CD4-positive, alpha-beta T cell (primary cell): ENCODE measurements at regions not wholly inside any gene's neighbourhood (a gene's known extent, or its start where the extent isn't known, plus 50 kb on each side); places are given as distances from the start of the nearest gene placed in this dataset.

Experiments
- ATAC-seq: fragments of 200-7000 bp; cut with Tn5 transposase; one replicate; pipeline ENCODE4 v1.10.0; 2022; ENCODE audit warnings: mild to moderate bottlenecking; ENCODE audit not compliant: poor library complexity
- CTCF ChIA-PET: fragments of 350-600 bp; sonication (Branson Sonifier 250); formaldehyde crosslinking; loops from one replicate; lab custom pipeline; 2021; ENCODE audit warnings: antibody characterized with exemption, inconsistent platforms; lab: Charles Lee
- POLR2A ChIA-PET: fragments of 350-600 bp; sonication (Branson Sonifier 250); formaldehyde crosslinking; loops from one replicate; lab custom pipeline; 2021; ENCODE audit warnings: antibody characterized with exemption, inconsistent platforms; lab: Charles Lee
- DNase-seq, 14 experiments: peaks; one replicate each; pipeline ENCODE4 v3.0.0-alpha.2; 2013 to 2020; ENCODE audit warnings: mixed read lengths in 2 of 14
- H3K27ac ChIP-seq, 2 donors: one replicate each; pipeline versions ENCODE4 v1.5.1 to v1.7.0; 2013; ENCODE audit warnings: low read length in 2 of 2, low read depth in 1 of 2, mild to moderate bottlenecking in 1 of 2
- H3K27me3 ChIP-seq, 2 experiments: 1 replicate in 1 of 2; 2 replicates in 1 of 2; pipeline versions ENCODE4 v1.6.1 to v1.7.0; 2013; ENCODE audit warnings: low read length in 2 of 2, control low read depth in 1 of 2, mild to moderate bottlenecking in 1 of 2, moderate library complexity in 1 of 2; ENCODE audit not compliant: insufficient read depth in 2 of 2, control insufficient read depth in 1 of 2
- H3K36me3 ChIP-seq: one replicate; pipeline ENCODE4 v1.6.1; 2013; ENCODE audit warnings: low read length, control low read depth; ENCODE audit not compliant: insufficient read depth
- H3K4me1 ChIP-seq: one replicate; pipeline ENCODE4 v1.6.1; 2013; ENCODE audit warnings: low read length, control low read depth; ENCODE audit not compliant: insufficient read depth
- H3K4me3 ChIP-seq: one replicate; pipeline ENCODE4 v1.5.1; 2013; ENCODE audit warnings: mild to moderate bottlenecking, low read length, moderate library complexity
- H3K9me3 ChIP-seq, 2 experiments: 1 replicate in 1 of 2; 2 replicates in 1 of 2; pipeline versions ENCODE4 v1.6.1 to v1.7.0; 2013; ENCODE audit warnings: low read length in 2 of 2, mild to moderate bottlenecking in 2 of 2, control low read depth in 1 of 2, moderate library complexity in 1 of 2; ENCODE audit not compliant: control insufficient read depth in 1 of 2, insufficient read depth in 1 of 2
- H3K27ac Mint-ChIP-seq: one replicate; pipeline ENCODE4 v1.8.0; 2020; ENCODE audit warnings: mixed read lengths
- H3K27me3 Mint-ChIP-seq: one replicate; pipeline ENCODE4 v1.8.0; 2021; ENCODE audit warnings: mixed read lengths
- H3K36me3 Mint-ChIP-seq: one replicate; pipeline ENCODE4 v1.8.0; 2021; ENCODE audit warnings: low read depth, mixed read lengths
- H3K4me1 Mint-ChIP-seq: one replicate; pipeline ENCODE4 v1.8.0; 2021; ENCODE audit warnings: low read depth, mixed read lengths
- H3K4me3 Mint-ChIP-seq: one replicate; pipeline ENCODE4 v1.8.0; 2020; ENCODE audit warnings: mild to moderate bottlenecking, mixed read lengths
- H3K9me3 Mint-ChIP-seq: one replicate; pipeline ENCODE4 v1.8.0; 2020; ENCODE audit warnings: mixed read lengths
- intact Hi-C, 2 experiments: fragments of 100-400 bp; cut with DNase I in 1 of 2; cut with micrococcal nuclease in 1 of 2; formaldehyde crosslinking; loops; one replicate each; pipeline versions ENCODE4 v1.15.1 to v1.9.0; 2023 to 2025; cut with DNase I, micrococcal nuclease
- TF ChIP-seq, protein P1 (sequence below): fragments of 200-600 bp; IDR thresholded peaks from one replicate; pipeline ENCODE4 v1.8.0; 2022; ENCODE audit warnings: antibody characterized with exemption, mild to moderate bottlenecking

DNA sequence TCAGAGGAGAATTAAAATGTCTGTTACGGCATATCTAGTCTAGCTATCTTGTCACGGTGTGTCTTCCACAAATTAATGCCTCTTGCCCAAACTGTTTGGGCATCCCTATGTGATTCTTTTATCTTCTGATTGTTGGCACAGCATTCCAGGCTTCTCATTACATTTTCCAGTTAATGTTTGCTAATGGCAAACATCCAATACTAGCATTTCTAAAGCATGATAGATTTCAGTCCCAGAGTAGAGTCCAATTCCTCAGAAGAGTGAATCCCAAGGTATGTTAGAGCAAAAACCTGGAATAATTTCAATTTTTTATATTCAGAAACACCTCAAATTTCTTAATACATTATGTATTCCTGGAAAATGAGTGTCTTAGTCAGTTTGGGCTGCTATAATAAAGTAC is 684.5 kb upstream of the SLITRK1 start:
- Histone ChIP-seq H3K36me3 (no peaks in the 10 kb centered on the region), H3K4me3 (no peak overlapping the region), H3K27ac (no peak overlapping the region), H3K9me3 (no peaks in the 10 kb centered on the region), H3K27me3 (no peaks in the 10 kb centered on the region), H3K4me1 (no peaks in the 10 kb centered on the region)
- Mint-ChIP-seq H3K27me3 (no peaks in the 10 kb centered on the region), H3K9me3 (no peaks in the 10 kb centered on the region), H3K27ac (no peak overlapping the region), H3K36me3 (no peaks in the 10 kb centered on the region), H3K4me1 (no peaks in the 10 kb centered on the region), H3K4me3 (no peak overlapping the region)
- ChIA-PET CTCF (no interaction called here), POLR2A (no interaction called here)
- TF ChIP-seq, protein P1, sequence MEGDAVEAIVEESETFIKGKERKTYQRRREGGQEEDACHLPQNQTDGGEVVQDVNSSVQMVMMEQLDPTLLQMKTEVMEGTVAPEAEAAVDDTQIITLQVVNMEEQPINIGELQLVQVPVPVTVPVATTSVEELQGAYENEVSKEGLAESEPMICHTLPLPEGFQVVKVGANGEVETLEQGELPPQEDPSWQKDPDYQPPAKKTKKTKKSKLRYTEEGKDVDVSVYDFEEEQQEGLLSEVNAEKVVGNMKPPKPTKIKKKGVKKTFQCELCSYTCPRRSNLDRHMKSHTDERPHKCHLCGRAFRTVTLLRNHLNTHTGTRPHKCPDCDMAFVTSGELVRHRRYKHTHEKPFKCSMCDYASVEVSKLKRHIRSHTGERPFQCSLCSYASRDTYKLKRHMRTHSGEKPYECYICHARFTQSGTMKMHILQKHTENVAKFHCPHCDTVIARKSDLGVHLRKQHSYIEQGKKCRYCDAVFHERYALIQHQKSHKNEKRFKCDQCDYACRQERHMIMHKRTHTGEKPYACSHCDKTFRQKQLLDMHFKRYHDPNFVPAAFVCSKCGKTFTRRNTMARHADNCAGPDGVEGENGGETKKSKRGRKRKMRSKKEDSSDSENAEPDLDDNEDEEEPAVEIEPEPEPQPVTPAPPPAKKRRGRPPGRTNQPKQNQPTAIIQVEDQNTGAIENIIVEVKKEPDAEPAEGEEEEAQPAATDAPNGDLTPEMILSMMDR, result no peak
- ATAC-seq (no peak), DNase-seq (no peak)
- intact Hi-C loops, result no loop called here

DNA sequence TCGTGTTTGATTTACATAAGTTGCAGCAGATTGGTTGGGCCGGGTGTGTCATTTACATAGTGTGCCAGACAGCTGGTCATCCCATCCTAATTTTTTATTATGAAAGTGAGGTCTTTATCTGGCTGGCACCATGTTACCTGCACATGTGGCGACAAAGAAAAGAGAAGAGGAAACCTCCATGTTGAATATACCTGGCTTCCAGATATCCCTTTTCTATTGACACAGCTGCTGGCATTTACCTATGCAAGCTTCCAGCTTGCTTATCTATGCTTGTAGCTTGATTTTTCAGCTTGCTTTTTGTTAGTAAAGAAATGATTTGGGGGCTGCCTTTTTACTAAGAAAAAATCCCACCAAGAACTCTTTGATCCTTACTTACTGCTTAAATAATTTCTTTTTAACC is 681.3 kb upstream of the SLITRK1 start:
- no peak for DNase-seq
- H3K27me3 ChIP-seq, result no peaks in the 10 kb centered on the region
- TF ChIP-seq, protein P1, result no peak
- POLR2A ChIA-PET, result no interaction called here
- Mint-ChIP-seq H3K27me3 (no peaks in the 10 kb centered on the region), H3K4me3 (no peak overlapping the region), H3K9me3 (no peaks in the 10 kb centered on the region), H3K27ac (no peak overlapping the region), H3K36me3 (no peaks in the 10 kb centered on the region), H3K4me1 (no peaks in the 10 kb centered on the region)
- CTCF ChIA-PET, result no interaction called here
- no peaks in the 10 kb centered on the region for H3K9me3 ChIP-seq
- intact Hi-C loops, result no loop called here
- H3K36me3 ChIP-seq, result no peaks in the 10 kb centered on the region
- no peak overlapping the region for H3K4me3 ChIP-seq
- ATAC-seq, result no peak
- no peak overlapping the region for H3K27ac ChIP-seq
- no peaks in the 10 kb centered on the region for H3K4me1 ChIP-seq

DNA sequence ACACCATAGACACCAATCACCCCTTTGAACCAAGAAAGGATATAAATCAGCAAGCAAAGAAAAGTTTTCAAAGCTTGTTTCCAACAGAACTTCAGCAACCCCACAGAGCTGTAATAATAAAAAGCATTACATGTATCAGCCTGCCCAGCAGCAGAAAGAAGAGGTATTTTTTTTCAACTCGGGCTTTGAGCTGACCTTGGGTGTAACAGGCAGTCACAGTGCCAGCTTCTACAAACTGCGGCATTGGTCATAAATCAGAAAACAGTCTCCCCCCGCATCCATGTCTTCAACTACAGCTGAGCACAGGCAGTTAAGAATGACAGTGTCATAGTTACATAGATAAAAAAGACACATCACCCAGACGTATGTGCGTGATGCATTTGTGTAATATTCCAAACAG is 671.0 kb upstream of the SLITRK1 start:
- ATAC-seq (no peak), DNase-seq (no peak)
- no peak overlapping the region for H3K27ac Mint-ChIP-seq
- no peaks in the 10 kb centered on the region for H3K36me3 ChIP-seq
- no peaks in the 10 kb centered on the region for H3K27me3 Mint-ChIP-seq
- peaks cover 3% of the 10 kb centered on the region for H3K9me3 Mint-ChIP-seq
- H3K4me3 ChIP-seq, result no peak overlapping the region
- intact Hi-C loops, result no loop called here
- no peak overlapping the region for H3K4me3 Mint-ChIP-seq
- no peak overlapping the region for H3K27ac ChIP-seq
- H3K4me1 Mint-ChIP-seq, result no peaks in the 10 kb centered on the region
- H3K4me1 ChIP-seq, result no peaks in the 10 kb centered on the region
- H3K9me3 ChIP-seq, result no peaks in the 10 kb centered on the region
- H3K36me3 Mint-ChIP-seq, result no peaks in the 10 kb centered on the region
- TF ChIP-seq, protein P1, result no peak
- H3K27me3 ChIP-seq, result no peaks in the 10 kb centered on the region
- CTCF ChIA-PET, result no interaction called here
- POLR2A ChIA-PET, result no interaction called here
